Thymus (tissue), 11 donors: ENCODE measurements at regions not wholly inside any gene's neighbourhood (a gene's known extent, or its start where the extent isn't known, plus 50 kb on each side); places are given as distances from the start of the nearest gene placed in this dataset.

Experiments used
- DNase-seq, 9 donors: peaks; one replicate each; pipeline ENCODE4 v3.0.0-alpha.2; 2013; ENCODE audit warnings: low spot score in 9 of 9, low read depth in 6 of 9, missing footprints in 1 of 9
- H3K27ac ChIP-seq, 2 donors: one replicate each; pipeline ENCODE4 v1.5.1; 2013; ENCODE audit warnings: control low read depth in 1 of 2, low read depth in 1 of 2, low read length in 1 of 2, mild to moderate bottlenecking in 1 of 2, moderate library complexity in 1 of 2
- H3K27me3 ChIP-seq, 2 donors: one replicate each; pipeline ENCODE4 v1.5.1; 2013; ENCODE audit warnings: low read length in 1 of 2; ENCODE audit not compliant: control insufficient read depth in 2 of 2, insufficient read depth in 1 of 2
- H3K36me3 ChIP-seq, 2 donors: one replicate each; pipeline ENCODE4 v1.5.1; 2013; ENCODE audit warnings: low read length in 1 of 2, mild to moderate bottlenecking in 1 of 2, moderate library complexity in 1 of 2; ENCODE audit not compliant: control insufficient read depth in 2 of 2, insufficient read depth in 2 of 2
- H3K4me1 ChIP-seq, 2 donors: one replicate each; pipeline ENCODE4 v1.5.1; 2013; ENCODE audit warnings: low read length in 2 of 2; ENCODE audit not compliant: control insufficient read depth in 2 of 2, insufficient read depth in 2 of 2
- H3K4me3 ChIP-seq, 2 donors: one replicate each; pipeline ENCODE4 v1.5.1; 2013; ENCODE audit warnings: low read length in 2 of 2, control low read depth in 1 of 2, mild to moderate bottlenecking in 1 of 2
- H3K9me3 ChIP-seq, 2 donors: one replicate each; pipeline ENCODE4 v1.5.1; 2013; ENCODE audit warnings: low read length in 1 of 2, mild to moderate bottlenecking in 1 of 2; ENCODE audit not compliant: control insufficient read depth in 2 of 2, insufficient read depth in 1 of 2
- WGBS: extraction: QIAGEN DNeasy Blood & Tissue Kit; methylation state at CpG from one replicate; pipeline ENCODE4 v1.1.7; 2013; 5-methylcytosine and 5-hydroxymethylcytosine counted together
- donor health status: healthy.

GRCh38 chr20:20972490-20972889 is 133.7 kb downstream of the LINC00237 start:
- no peak overlapping the region for H3K27ac ChIP-seq
- no peaks in the 10 kb centered on the region for H3K4me1 ChIP-seq
- DNase-seq, result no peak
- no peaks in the 10 kb centered on the region for H3K36me3 ChIP-seq
- H3K4me3 ChIP-seq, result no peak overlapping the region
- whole genome bisulfite sequencing, result 97% methylated on average over 1 of the region's 1 CpG
- H3K27me3 ChIP-seq, result no peaks in the 10 kb centered on the region
- H3K9me3 ChIP-seq, result no peaks in the 10 kb centered on the region

GRCh38 chr20:20971810-20972209 is 134.3 kb downstream of the LINC00237 start:
- no peak overlapping the region for H3K27ac ChIP-seq
- DNase-seq, result no peak
- no peaks in the 10 kb centered on the region for H3K36me3 ChIP-seq
- H3K27me3 ChIP-seq, result no peaks in the 10 kb centered on the region
- no peaks in the 10 kb centered on the region for H3K9me3 ChIP-seq
- WGBS, result 94% methylated on average over 6 of the region's 6 CpGs
- H3K4me3 ChIP-seq, result no peak overlapping the region
- no peaks in the 10 kb centered on the region for H3K4me1 ChIP-seq

DNA sequence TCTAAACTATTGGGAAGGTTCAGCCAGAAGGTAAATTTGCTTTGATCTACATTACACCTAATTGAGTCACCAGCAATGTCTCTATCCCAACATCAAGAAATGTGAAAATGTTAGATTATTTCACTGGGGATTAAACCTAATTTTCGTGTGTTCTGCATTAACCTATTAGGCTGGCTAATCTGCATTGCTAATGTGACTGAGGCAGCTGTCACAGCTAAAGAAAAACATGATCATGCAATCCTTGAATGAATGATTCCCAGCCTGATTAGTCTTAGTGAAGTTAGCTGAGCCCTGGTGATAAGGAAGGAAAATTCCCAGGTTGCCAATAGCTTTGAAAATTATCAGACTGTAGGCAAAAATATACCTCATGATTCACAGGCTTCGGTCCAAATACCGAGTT is 135.3 kb downstream of the LINC00237 start:
- 60% methylated on average over 3 of the region's 3 CpGs for WGBS
- no peak for DNase-seq
- Histone ChIP-seq H3K27ac (no peak overlapping the region), H3K27me3 (no peaks in the 10 kb centered on the region), H3K4me1 (no peaks in the 10 kb centered on the region), H3K36me3 (no peaks in the 10 kb centered on the region), H3K9me3 (no peaks in the 10 kb centered on the region), H3K4me3 (no peak overlapping the region)

DNA sequence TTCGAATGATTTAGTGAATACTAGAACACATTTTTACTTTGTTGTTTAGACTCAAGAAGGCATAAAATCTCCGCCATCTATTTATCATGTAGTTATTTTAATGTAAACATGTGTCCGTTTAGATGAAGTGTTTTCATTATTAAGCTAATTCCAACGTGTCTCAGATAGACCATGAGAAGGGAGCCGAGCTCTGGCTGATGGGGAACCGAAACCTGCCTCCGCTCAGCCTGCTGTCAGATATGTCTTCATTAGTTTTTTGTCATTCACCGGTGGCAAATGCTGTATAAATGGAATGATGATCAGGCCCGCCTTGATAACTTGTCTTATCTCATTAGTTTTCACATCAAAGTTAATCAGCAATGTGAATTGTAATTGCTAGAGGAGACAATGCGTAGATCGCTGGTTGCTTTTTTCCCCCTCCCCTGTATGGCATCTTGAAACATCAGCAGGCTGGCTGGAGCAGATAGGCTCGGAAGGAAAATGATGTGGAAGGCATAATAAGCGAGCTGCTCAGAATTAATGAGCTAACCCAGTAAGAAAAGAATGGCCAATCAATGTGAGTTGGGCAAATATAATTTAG is 136.4 kb downstream of the LINC00237 start:
- Histone ChIP-seq H3K4me1 (no peaks in the 10 kb centered on the region), H3K27ac (no peak overlapping the region), H3K36me3 (no peaks in the 10 kb centered on the region), H3K9me3 (no peaks in the 10 kb centered on the region), H3K4me3 (no peak overlapping the region), H3K27me3 (no peaks in the 10 kb centered on the region)
- 82% methylated on average over 13 of the region's 13 CpGs for WGBS
- no peak for DNase-seq

DNA sequence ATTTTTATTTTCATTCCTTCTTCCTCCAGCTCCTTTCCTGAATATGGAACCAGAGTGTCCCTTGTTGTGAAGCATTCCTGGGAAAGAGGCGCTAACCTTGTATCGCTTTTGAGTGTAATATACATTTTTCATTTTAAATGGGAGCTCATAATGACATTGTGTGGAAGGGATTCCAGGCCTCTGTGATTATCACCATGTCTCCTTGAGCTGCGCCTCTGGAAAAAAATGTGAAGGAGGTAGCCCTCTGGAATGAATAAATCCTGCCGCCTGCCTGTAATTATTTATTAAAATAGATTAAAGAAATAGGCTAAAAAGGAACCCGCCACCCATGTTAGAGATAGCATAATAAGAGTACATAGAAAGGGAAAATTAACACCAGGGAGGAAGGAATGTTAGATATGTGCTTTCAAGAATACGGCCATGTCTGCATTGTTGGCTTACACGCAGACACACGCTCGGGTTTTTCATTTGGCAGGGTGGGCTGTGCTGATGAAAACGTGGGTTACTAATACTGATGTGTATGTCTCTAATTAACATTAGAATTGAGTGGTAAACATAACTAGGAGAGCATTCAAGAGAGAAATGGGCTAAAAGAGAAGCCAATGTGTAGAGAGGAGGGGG is 138.5 kb downstream of the LINC00237 start:
- WGBS, result 88% methylated on average over 10 of the region's 10 CpGs
- no peak for DNase-seq

DNA sequence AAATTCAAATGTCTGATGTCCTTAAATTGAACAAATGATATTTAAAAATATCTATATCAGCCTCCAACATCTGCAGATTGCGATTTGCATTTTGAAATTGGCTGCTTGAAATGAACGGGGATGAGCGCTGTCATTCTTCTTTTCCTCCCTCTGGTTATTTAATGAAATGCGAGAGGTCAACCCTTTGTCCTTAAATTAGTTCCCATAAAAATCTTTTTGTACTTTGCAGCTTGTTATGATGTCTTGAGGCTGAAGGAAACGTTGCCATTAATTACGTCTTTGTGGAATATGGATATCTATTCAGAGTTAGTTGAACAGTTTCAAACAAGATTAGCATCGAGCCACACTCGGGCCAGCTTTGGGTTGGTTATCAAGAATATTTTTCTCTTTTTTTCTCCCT is 140.0 kb downstream of the LINC00237 start:
- Histone ChIP-seq H3K4me3 (no peak overlapping the region), H3K4me1 (no peaks in the 10 kb centered on the region), H3K36me3 (no peaks in the 10 kb centered on the region), H3K27me3 (no peaks in the 10 kb centered on the region), H3K27ac (no peak overlapping the region), H3K9me3 (no peaks in the 10 kb centered on the region)
- no peak for DNase-seq
- WGBS, result 90% methylated on average over 8 of the region's 8 CpGs

More for the DNA sequence above, 138.5 kb downstream of the LINC00237 start:
- no peaks in the 10 kb centered on the region for H3K4me1 ChIP-seq
- no peaks in the 10 kb centered on the region for H3K9me3 ChIP-seq
- H3K36me3 ChIP-seq, result no peaks in the 10 kb centered on the region
- H3K4me3 ChIP-seq, result no peak overlapping the region
- no peak overlapping the region for H3K27ac ChIP-seq
- H3K27me3 ChIP-seq, result no peaks in the 10 kb centered on the region

- Histone ChIP-seq H3K4me1 (no peaks in the 10 kb centered on the region), H3K27me3 (peaks cover 0 to 3% of the 10 kb centered on the region in 2 donors), H3K4me3 (no peak overlapping the region), H3K9me3 (no peaks in the 10 kb centered on the region), H3K27ac (no peak overlapping the region), H3K36me3 (no peaks in the 10 kb centered on the region)
- DNase-seq, result no peak
- WGBS, result 95% methylated on average over 5 of the region's 5 CpGs
Observed at GRCh38 chr20:20959031-20959755, 147.0 kb downstream of the LINC00237 start.

DNA sequence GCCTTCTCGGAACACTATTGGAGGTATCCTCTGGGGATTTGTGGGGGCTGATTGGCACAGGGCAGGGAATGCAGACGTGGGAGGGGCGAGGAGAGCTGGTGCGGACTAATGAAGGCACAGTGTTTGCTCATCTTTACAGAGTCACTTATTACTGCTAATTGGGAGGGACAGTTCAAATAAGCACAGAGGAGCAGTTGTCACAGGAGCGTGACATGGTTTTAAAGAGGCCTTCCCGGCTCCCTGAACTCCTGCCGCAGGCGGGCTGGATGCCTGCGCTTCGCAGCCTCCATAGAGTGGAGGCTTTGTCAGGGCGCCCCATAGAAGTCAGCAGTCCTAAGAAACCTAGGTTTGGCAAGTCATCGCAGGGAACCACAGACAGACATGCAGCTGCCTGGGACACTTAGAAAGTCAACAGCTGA is 149.6 kb downstream of the LINC00237 start:
- 80% methylated on average over 12 of the region's 12 CpGs for WGBS
- no peak overlapping the region for H3K27ac ChIP-seq
- no peak overlapping the region for H3K4me3 ChIP-seq
- peaks cover 0 to 3% of the 10 kb centered on the region in 2 donors for H3K27me3 ChIP-seq
- no peaks in the 10 kb centered on the region for H3K36me3 ChIP-seq
- H3K9me3 ChIP-seq, result no peaks in the 10 kb centered on the region
- H3K4me1 ChIP-seq, result no peaks in the 10 kb centered on the region
- DNase-seq, result no peak

- 75% methylated on average over 4 of the region's 4 CpGs for WGBS
- DNase-seq, result no peak
- H3K9me3 ChIP-seq, result no peaks in the 10 kb centered on the region
- H3K27ac ChIP-seq, result no peak overlapping the region
- H3K36me3 ChIP-seq, result no peaks in the 10 kb centered on the region
- H3K27me3 ChIP-seq, result peaks cover 0 to 3% of the 10 kb centered on the region in 2 donors
- H3K4me1 ChIP-seq, result no peaks in the 10 kb centered on the region
- no peak overlapping the region for H3K4me3 ChIP-seq
Observed at GRCh38 chr20:20955892-20956291, 150.3 kb downstream of the LINC00237 start.
